Right lobe of liver (tissue), 6 donors: ENCODE measurements at regions not wholly inside any gene's neighbourhood (a gene's known extent, or its start where the extent isn't known, plus 50 kb on each side); places are given as distances from the start of the nearest gene placed in this dataset.
"Not testable (repeated sequence)": the region's sequence is repeated elsewhere in the genome, so short reads cannot be mapped to it uniquely, and the experiment has no call there.

Experiments used
- ATAC-seq, 4 donors: fragments of 200-7000 bp; cut with Tn5 transposase; one replicate each; pipeline ENCODE4 v1.9.1; 2020; ENCODE audit warnings: mild to moderate bottlenecking in 4 of 4, moderate library complexity in 4 of 4
- DNase-seq, 3 donors: peaks; one replicate each; pipeline ENCODE4 v3.0.0-alpha.2; 2020
- H3K27ac ChIP-seq, 3 donors: fragments of 200-600 bp; one replicate each; pipeline ENCODE4 v1.8.0; 2022
- H3K27me3 ChIP-seq, 2 donors: fragments of 200-600 bp; one replicate each; pipeline ENCODE4 v1.8.0; 2022
- H3K36me3 ChIP-seq, 4 donors: fragments of 200-600 bp; sonication (generic) in 1 of 4; one replicate each; pipeline versions ENCODE4 v1.5.1 to v1.8.0; 2017 to 2022; ENCODE audit warnings: control low read depth in 1 of 4
- H3K4me1 ChIP-seq, 4 donors: fragments of 200-600 bp; sonication (generic) in 1 of 4; one replicate each; pipeline versions ENCODE4 v1.5.1 to v1.8.0; 2017 to 2022; ENCODE audit warnings: control low read depth in 1 of 4
- H3K4me3 ChIP-seq, 3 donors: fragments of 200-600 bp; one replicate each; pipeline ENCODE4 v1.8.0; 2022
- H3K9me3 ChIP-seq, 4 donors: fragments of 200-600 bp; sonication (generic) in 1 of 4; one replicate each; pipeline versions ENCODE4 v1.5.1 to v1.8.0; 2017 to 2022; ENCODE audit warnings: control low read depth in 1 of 4
- POLR2A ChIP-seq: fragments of 450-650 bp; IDR thresholded peaks from one replicate; pipeline ENCODE4 v1.6.1; 2017; ENCODE audit warnings: antibody characterized with exemption, mild to moderate bottlenecking
- WGBS: methylation state at CpG from one replicate; pipeline ENCODE4 v1.1.6; 2018; ENCODE audit warnings: low coverage, low lambda C conversion rate; ENCODE audit not compliant: insufficient coverage; ENCODE audit errors: missing lambda C conversion rate; 5-methylcytosine and 5-hydroxymethylcytosine counted together
- intact Hi-C, 2 donors: fragments of 100-400 bp; cut with DNase I; formaldehyde crosslinking; loops; one replicate each; pipeline versions ENCODE4 v1.11.2 to v1.14.1; 2022
- TF ChIP-seq, protein P1 (sequence below), 4 donors: fragments of 200-600 bp in 3 of 4; fragments of 450-650 bp in 1 of 4; IDR thresholded peaks; one replicate each; pipeline versions ENCODE4 v1.5.1 to v1.8.0; 2016 to 2022; ENCODE audit warnings: antibody characterized with exemption in 4 of 4, mild to moderate bottlenecking in 2 of 4
- donor health status: DM: no; HTN: yes; CAD: no.
- donor health status: DM: no; HTN: no; CAD: no.
- donor health status: DM: no; HTN: no; CAD: no.
- donor health status: DM: no; HTN: yes; CAD: no.
- donor health status: DM: no; HTN: yes; CAD: no.

DNA sequence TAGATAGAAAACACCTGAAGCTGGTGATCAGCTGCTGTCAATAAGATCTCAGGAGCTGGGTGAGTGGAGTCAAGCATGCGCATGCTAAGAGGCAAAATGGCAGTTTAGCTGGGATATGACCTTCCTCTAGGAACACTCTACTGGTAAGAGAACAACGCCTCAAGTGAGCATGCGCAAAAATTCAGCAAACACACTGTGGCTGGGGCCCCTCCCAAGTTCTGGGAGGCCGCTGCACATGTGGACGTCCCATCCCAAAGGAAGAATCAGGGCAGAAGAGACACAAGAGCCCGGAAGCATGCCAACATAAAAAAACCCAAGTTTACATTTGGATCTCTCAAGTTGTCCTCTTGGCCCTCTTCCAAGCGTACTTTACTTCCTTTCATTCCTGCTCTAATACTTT, 126.3 kb upstream of the F3 start:
- no peak overlapping the region for H3K27ac ChIP-seq
- H3K36me3 ChIP-seq = no peaks in the 10 kb centered on the region
- peaks cover 0 to 2% (median 0%) of the 10 kb centered on the region in 4 donors for H3K4me1 ChIP-seq
- DNase-seq (no peak), ATAC-seq (no peak)
- WGBS = 84% methylated on average over 6 of the region's 7 CpGs
- intact Hi-C loops = no loop called here
- no peak overlapping the region for H3K4me3 ChIP-seq
- no peaks in the 10 kb centered on the region for H3K27me3 ChIP-seq
- no peak for TF ChIP-seq POLR2A
- TF ChIP-seq, protein P1, sequence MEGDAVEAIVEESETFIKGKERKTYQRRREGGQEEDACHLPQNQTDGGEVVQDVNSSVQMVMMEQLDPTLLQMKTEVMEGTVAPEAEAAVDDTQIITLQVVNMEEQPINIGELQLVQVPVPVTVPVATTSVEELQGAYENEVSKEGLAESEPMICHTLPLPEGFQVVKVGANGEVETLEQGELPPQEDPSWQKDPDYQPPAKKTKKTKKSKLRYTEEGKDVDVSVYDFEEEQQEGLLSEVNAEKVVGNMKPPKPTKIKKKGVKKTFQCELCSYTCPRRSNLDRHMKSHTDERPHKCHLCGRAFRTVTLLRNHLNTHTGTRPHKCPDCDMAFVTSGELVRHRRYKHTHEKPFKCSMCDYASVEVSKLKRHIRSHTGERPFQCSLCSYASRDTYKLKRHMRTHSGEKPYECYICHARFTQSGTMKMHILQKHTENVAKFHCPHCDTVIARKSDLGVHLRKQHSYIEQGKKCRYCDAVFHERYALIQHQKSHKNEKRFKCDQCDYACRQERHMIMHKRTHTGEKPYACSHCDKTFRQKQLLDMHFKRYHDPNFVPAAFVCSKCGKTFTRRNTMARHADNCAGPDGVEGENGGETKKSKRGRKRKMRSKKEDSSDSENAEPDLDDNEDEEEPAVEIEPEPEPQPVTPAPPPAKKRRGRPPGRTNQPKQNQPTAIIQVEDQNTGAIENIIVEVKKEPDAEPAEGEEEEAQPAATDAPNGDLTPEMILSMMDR (IDR thresholded peaks at IDR 0.05) = no peak
- H3K9me3 ChIP-seq = no peaks in the 10 kb centered on the region

DNA sequence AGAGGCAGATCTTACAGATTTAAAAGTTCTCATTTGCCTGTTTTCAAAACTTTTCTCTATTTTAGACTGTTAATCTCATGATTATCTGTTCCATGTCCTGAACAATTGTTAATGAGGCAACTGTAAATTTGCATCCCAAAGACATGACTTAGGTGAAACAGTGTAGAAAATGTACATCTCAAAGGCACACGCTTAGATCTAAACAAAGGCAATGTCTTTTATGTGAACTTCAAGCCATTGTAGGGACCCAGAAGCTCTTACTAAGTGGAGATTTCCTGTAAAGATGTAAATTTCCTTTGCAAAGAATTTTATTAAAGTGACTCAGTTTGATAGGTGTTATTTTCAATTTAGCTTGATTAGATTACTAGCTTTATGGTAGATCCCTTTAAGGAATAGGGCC, 125.2 kb upstream of the F3 start:
- peaks cover 0 to 2% (median 0%) of the 10 kb centered on the region in 4 donors for H3K4me1 ChIP-seq
- 93% methylated on average over 1 of the region's 1 CpG for WGBS
- no peaks in the 10 kb centered on the region for H3K36me3 ChIP-seq
- DNase-seq = no peak
- ATAC-seq = no peak
- no peak overlapping the region for H3K27ac ChIP-seq
- TF ChIP-seq POLR2A = no peak
- TF ChIP-seq, protein P1 (IDR thresholded peaks at IDR 0.05) = no peak
- no peak overlapping the region for H3K4me3 ChIP-seq
- intact Hi-C loops = no loop called here
- no peaks in the 10 kb centered on the region for H3K9me3 ChIP-seq
- H3K27me3 ChIP-seq = no peaks in the 10 kb centered on the region

DNA sequence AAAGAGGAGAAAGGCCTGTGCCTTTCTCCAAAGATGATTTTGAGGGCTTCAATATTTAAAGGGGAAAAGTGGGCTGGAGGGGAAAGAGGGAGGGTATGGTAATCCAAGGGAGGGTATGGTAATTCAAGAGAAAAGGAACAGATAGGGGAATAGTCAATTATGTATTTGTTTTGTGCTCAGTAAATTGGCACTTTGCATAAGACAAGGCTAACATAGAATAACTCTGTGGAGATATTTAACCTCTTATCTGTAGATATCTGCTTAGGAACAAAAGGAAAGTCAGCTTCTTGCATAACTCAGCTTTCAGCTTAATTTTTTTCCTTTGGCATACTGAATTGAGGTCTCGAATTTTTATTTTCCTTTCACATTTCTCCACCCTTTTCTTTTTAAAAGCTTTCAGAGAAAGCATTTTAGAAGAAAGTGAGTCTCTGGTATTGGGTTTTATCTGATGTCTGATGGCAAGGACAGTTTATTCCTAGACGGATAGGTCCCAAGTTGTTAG, 119.9 kb upstream of the F3 start:
- TF ChIP-seq POLR2A = no peak
- TF ChIP-seq, protein P1 (IDR thresholded peaks at IDR 0.05) = no peak
- Histone ChIP-seq H3K27ac (no peak overlapping the region), H3K27me3 (no peaks in the 10 kb centered on the region), H3K36me3 (no peaks in the 10 kb centered on the region), H3K4me1 (peaks cover 0 to 9% (median under 1%) of the 10 kb centered on the region in 4 donors), H3K9me3 (no peaks in the 10 kb centered on the region), H3K4me3 (no peak overlapping the region)
- intact Hi-C loops = no loop called here
- ATAC-seq (no peak), DNase-seq (no peak)
- WGBS = 67% methylated on average over 2 of the region's 2 CpGs

DNA sequence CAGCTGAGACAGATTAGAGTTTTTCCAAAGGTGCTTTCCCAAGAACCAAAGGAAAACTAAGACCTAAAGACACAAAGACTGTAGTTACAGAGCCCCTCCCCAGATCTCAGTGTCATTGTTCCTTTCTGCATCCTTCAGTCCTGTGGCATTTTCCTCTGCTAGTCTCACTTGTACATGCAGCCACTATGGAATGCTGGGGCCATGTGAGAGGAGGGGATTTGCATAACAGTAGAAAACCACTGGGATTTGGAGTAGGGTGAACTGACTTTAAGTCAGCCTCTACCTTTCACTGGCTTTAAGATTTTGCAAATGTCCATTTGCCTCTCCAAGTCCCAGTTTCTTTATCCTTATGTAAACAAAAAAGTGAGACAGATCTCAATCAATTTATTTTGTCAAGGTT, 119.4 kb upstream of the F3 start:
- no peak overlapping the region for H3K4me3 ChIP-seq
- no peak for ATAC-seq
- no peaks in the 10 kb centered on the region for H3K36me3 ChIP-seq
- peaks cover 0 to 9% (median under 1%) of the 10 kb centered on the region in 4 donors for H3K4me1 ChIP-seq
- H3K27ac ChIP-seq = no peak overlapping the region
- TF ChIP-seq, protein P1 (IDR thresholded peaks at IDR 0.05) = no peak
- intact Hi-C loops = no loop called here
- no peaks in the 10 kb centered on the region for H3K27me3 ChIP-seq
- no peak for DNase-seq
- H3K9me3 ChIP-seq = no peaks in the 10 kb centered on the region

DNA sequence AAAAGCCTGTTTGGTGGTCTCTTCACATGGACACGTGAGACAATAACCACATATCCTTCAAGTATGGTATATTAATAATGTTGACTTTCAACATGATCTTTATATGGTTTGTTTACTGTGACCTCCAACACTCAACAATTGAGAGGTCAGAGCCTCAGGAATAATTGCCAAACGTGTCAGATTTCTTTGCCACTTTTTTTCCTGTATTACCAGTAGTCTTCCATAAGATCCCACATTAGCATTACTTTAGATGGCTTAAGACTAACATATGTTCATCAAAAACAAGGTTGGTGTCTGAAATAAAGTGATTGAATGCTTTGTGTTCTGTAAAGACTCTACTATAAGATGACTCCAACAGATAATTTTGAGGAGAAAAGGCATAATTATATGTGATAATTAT, 118.7 kb upstream of the F3 start:
- DNase-seq (no peak), ATAC-seq (no peak)
- 70% methylated on average over 2 of the region's 2 CpGs for WGBS
- Histone ChIP-seq H3K36me3 (no peaks in the 10 kb centered on the region), H3K4me3 (no peak overlapping the region), H3K4me1 (peaks cover 0 to 9% (median 0%) of the 10 kb centered on the region in 4 donors), H3K27me3 (no peaks in the 10 kb centered on the region), H3K9me3 (no peaks in the 10 kb centered on the region), H3K27ac (no peak overlapping the region)
- intact Hi-C loops = no loop called here
- TF ChIP-seq, protein P1 (IDR thresholded peaks at IDR 0.05) = no peak
- no peak for TF ChIP-seq POLR2A

DNA sequence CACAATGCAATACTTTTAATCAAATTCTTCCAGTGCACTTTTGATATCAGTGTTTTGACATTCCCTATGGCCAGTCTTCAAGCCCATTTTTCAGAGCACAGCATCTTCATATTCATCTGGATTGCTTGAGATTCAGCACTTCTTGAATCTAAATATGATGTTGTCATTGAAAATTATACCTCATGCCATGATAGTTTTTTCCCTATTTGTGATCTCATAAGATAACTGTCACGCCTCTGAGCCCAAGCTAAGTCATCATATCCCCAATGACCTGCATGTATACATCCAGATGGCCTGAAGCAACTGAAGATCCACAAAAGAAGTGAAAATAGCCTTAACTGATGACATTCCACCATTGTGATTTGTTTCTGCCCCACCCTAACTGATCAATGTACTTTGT, 117.6 kb upstream of the F3 start:
- H3K27ac ChIP-seq, H3K4me3 ChIP-seq, H3K27me3 ChIP-seq, ATAC-seq, DNase-seq, H3K4me1 ChIP-seq, H3K36me3 ChIP-seq, intact Hi-C loops, H3K9me3 ChIP-seq: not testable (repeated sequence)
- WGBS = 100% methylated on average over 1 of the region's 1 CpG
